ENCODE measurements at regions not wholly inside any gene's neighbourhood (a gene's known extent, or its start where the extent isn't known, plus 50 kb on each side); places are given as distances from the start of the nearest gene placed in this dataset.
"Not testable (repeated sequence)": the region's sequence is repeated elsewhere in the genome, so short reads cannot be mapped to it uniquely, and the experiment has no call there.

DNA sequence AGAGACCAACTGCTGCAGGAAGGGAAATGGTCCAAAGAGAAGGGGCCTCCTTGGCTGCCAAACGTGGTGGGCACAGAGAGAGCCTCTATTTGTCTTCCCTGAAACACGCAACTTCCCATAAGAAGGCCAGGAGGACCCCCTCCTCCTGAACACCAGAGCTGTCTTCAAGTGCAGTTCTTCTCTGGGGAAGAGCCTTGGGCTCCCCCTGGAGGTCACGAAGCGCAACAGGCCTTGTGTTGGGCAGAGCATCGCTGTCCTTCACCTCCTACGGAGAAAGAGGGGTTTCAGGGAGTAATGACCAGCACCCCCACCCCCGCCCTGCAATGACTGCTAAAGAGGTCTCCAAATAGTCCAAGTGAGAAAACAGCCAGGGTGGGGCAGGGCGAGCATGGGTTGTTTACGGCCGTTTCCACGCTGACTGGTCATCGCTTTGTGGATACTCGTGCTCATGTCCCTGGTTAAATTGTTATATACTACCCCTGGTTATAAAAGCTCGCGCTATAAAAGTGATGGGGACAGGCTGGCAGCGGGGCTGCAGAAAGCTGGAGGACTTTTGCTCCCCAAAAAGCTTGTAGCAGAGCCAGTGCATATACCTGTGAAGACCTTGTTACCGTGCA, 397.5 kb upstream of the ATP10A start:
- no peak for DNase-seq (ENCODE audit: low read depth)

- DNase-seq (ENCODE audit: low read depth): no peak
Observed at GRCh38 chr15:26259581-26259980, 396.5 kb upstream of the ATP10A start.

GRCh38 chr15:26244782-26245181, 381.7 kb upstream of the ATP10A start:
- DNase-seq (ENCODE audit: low read depth): not testable (repeated sequence)

GRCh38 chr15:26243382-26243781, 380.3 kb upstream of the ATP10A start:
- DNase-seq (ENCODE audit: low read depth): no peak

DNA sequence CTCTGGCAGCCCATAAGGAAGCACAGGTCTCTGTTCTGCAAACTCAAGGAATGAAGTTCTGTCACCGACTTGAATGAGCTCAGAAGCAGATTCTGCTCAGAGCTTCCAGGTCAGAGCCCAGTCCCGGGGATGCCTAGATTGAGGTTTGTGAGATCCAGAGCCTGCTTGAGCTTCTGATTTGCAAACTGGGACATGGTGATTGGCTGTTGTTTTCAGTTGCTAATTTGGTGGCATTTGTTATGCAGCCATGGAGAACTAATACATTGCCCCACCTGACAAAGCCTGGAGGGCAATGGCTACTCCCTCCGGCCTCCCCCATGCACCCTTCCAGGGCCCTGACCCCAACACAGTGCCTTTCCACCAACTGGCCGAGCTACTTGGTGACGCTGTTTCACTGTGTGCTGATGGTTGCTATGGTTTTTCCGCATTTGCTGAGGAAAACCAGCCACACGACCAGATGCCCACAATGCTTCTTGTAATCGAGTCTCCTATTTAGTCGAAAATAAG, 379.5 kb upstream of the ATP10A start:
- no peak for DNase-seq (ENCODE audit: low read depth)

GRCh38 chr15:26235864-26236263, 372.7 kb upstream of the ATP10A start:
- DNase-seq (ENCODE audit: low read depth): no peak

GRCh38 chr15:26234976-26235767, 372.0 kb upstream of the ATP10A start:
- no peak for DNase-seq (ENCODE audit: low read depth)

GRCh38 chr15:26232691-26233090, 369.6 kb upstream of the ATP10A start:
- DNase-seq (ENCODE audit: low read depth): no peak

DNA sequence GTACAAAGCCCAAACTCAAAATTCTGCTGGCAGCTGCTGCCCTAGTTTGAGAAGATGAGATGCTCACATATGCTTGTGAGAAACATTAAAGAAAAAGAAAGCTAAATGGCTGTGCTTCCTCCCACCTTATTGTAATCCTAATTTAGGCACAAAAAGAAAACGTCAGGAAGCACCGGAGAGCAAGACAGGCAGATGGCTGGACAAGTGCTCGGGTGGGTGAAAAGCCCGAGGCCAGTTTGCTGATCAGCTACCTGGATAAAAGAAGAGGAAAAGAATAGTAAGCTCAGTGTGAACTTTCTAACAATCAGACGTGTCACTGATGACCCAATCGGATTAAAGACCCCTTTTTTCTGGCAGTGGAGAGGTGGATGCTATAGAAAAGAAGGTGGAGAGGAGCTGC, 368.0 kb upstream of the ATP10A start:
- DNase-seq (ENCODE audit: low read depth): no peak

- no peak for DNase-seq (ENCODE audit: low read depth)
Observed at GRCh38 chr15:26224266-26224665, 361.1 kb upstream of the ATP10A start.

GRCh38 chr15:26223720-26224119, 360.6 kb upstream of the ATP10A start:
- no peak for DNase-seq (ENCODE audit: low read depth)

GRCh38 chr15:26222781-26223180, 359.7 kb upstream of the ATP10A start:
- DNase-seq (ENCODE audit: low read depth): no peak

DNA sequence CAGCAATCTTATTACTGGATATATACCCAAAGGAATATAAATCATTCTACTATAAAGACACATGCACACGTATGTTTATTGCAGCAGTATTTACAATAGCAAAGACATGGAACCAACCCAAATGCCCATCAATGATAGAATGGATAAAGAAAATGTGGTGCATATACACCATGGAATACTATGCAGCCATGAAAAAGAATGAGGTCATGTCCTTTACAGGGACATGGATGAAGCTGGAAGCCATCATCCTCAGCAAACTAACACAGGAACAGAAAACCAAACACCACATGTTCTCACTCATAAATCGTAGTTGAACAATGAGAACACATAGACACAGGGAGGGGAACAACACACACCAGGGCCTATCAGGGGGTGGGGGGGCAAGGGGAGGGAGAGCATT, 353.9 kb upstream of the ATP10A start:
- not testable (repeated sequence) for DNase-seq (ENCODE audit: low read depth)

DNA sequence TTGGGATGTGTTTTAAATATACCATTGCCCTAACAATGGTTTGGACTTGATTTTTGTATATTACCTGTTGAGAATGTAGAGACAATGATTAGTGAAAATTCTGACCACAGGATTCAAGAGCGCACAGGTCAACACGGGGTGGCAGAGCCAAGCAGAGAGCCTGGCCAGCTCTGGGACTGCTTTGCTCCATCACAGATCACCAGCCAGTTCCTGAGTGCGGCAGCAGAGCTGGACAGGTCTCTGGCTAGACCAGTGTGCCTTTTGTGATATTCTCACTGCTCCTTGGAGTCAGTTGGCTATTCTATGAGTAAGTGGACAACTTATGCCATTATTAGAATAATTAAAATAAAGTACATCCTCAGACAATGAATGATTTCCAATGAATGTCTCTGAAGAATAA, 351.2 kb upstream of the ATP10A start:
- no peak for DNase-seq (ENCODE audit: low read depth)

DNA sequence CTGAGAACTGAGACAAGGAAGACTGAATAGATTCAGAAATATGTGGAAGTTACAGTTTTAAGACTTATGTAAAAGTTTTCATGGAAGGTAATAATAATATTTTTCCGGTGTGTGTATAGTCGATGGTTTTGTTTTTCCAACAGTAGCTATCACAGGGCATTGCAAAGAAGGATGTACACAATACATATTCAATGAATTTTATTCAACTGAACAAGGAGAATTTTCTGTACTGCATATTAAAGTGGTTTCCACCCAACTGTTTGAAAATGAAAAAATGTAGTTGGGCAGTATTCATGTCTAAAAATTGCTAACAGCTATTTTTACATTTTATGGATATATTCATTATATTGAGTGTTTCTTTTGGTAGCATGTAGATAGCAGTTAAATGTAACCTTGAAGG, 350.3 kb upstream of the ATP10A start:
- no peak for DNase-seq (ENCODE audit: low read depth)

GRCh38 chr15:26212109-26212508, 349.0 kb upstream of the ATP10A start:
- DNase-seq (ENCODE audit: low read depth): no peak

DNA sequence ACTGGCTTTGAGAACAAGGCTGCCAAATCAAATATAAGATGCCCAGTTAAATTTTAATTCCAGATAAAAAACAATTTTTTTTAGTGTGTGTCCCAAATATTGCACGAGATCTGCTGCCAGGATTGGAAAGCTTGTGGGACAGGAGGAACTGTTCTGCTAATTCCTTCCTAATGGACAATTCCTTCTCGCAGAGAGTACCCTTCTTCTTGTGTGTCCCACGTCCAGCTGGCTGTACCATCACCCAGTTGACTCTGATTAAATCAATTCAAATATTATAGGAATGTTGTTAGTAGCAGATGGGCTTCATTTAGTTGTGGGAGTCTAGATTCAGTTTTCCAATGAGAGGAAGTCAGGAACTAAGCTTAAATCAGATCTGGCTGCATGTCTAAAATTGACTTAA, 347.9 kb upstream of the ATP10A start:
- no peak for DNase-seq (ENCODE audit: low read depth)

DNA sequence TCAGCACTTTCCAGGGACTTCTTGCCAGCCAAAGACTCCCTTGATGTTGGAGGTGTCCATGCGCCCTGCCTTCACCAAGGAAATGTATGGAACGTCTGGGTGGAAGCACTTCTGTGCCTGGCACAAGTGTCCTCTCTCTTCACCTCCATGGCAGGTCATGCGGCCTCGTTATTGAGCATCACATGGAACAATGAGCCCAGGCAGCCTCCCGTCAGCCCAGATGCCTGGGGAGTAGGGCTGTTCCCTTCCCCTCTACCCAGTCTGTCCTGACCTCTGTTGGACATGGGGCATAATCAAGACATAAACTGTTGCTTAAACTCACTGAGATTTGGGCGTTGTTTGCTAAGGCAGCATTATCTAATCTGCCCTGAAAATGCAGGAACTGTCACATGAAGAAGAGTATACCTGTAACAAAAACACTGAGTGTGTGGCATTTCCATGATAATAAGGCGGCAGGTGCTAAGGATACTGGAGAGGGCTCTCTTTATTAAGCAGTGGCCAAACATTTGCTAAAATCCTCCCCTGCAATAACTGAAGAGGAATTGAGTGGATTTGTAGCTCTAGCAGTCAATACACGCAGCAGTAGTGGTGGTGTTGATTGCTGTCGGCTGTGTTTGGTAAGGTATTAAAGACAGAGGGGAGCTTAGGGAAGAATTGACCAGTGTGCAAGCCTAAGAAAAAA, 338.2 kb upstream of the ATP10A start:
- DNase-seq (ENCODE audit: low read depth): no peak

GRCh38 chr15:26200427-26200826, 337.3 kb upstream of the ATP10A start:
- no peak for DNase-seq (ENCODE audit: low read depth)

DNA sequence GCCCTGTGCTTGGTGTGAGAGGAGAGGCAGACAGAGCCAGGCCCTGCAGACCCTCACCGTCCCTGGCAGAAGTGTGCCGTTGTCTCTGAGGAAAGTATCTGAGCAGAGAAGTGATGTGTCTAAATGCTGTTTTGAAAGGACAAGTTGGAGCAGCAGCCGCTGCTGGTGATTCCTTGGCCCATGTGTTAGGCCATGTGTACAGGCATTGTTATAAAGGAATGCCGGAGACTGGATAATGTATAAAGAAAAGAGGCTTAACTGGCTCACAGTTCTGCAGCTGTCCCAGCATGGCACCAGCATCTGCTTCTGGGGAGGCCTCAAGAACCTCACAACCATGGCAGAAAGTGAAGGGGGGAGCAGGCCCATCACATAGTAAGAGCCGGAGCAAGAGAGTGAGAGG, 334.6 kb upstream of the ATP10A start:
- no peak for DNase-seq (ENCODE audit: low read depth)

DNA sequence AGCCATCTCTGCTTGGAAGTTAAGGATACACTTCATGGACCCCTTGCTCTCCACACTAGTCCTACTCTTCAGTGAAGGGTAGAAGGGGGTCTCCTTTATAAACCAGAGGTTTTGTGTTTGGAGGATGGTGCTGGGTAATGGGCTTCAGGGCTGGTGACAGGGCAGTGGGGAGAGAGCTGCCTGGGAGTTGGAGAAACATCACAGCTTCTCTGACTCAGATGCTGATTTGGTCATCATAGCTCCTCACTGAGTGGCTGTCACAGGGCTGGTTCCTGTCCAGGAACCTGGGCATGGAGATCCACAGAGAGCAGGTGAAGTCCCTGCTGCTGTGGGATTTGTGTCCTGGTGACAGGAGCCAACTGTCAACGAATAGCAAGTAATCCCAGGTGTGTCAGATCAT, 333.9 kb upstream of the ATP10A start:
- DNase-seq (ENCODE audit: low read depth): no peak

DNA sequence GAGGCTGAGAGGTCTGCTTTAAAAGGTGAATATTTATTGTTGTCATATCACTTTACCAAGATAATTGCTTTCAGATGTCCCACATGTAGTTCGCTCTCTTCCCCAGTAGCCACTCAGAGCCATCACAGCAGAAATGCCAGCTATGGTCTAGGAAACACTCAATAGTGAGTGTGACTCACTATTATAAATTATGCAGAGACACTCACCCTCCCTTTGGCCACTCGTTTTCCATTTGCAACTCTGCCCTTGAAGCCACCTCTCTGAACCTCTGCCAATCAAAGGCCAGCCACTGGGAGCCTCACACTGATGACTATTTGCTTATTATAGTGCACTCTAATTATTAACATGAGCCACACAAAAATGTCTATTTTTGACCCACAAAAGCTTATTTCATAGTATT, 328.1 kb upstream of the ATP10A start:
- DNase-seq (ENCODE audit: low read depth): no peak

GRCh38 chr15:26186138-26186537, 323.0 kb upstream of the ATP10A start:
- not testable (repeated sequence) for DNase-seq (ENCODE audit: low read depth)

Measured in stimulated activated CD8-positive, alpha-beta memory T cell treated with anti-CD3 and anti-CD28 coated beads, Interleukin-4, amount 100 ng/mL, for 24 hours (primary cell).